Peyer's patch (tissue), 4 donors: ENCODE measurements at regions not wholly inside any gene's neighbourhood (a gene's known extent, or its start where the extent isn't known, plus 50 kb on each side); places are given as distances from the start of the nearest gene placed in this dataset.

Experiments
- POLR2A ChIP-seq, 2 donors: fragments of 450-650 bp; IDR thresholded peaks; one replicate each; pipeline ENCODE4 v1.5.1; 2017; ENCODE audit warnings: antibody characterized with exemption in 2 of 2, mild to moderate bottlenecking in 2 of 2, moderate library complexity in 2 of 2
- TF ChIP-seq, protein P1 (sequence below), 6 experiments: fragments of 450-650 bp in 4 of 6; fragments of 200-600 bp in 2 of 6; sonication (generic) in 1 of 6; IDR thresholded peaks; one replicate each; pipeline ENCODE4 v1.5.1; 2017 to 2019; ENCODE audit warnings: antibody characterized with exemption in 6 of 6, mild to moderate bottlenecking in 3 of 6, moderate library complexity in 1 of 6

DNA sequence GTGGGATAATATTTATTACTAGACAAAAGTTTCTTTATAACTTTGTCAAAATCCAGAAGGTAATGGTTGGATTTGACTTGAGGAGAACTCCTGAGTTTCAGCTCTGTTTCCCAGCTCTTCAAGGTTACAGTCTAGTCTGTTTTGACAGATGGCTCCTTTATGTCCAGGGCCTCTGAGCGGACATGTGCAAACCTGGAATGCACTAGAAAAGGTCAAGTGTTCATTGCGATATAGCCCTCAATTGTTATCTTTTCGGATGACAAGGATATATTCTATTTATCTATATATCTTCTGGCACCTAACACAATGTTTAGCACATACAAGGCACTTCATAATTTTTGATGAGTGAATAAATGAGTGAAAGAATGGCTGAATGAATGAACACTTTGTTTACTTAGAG, 513.2 kb upstream of the GOLIM4 start:
- TF ChIP-seq, protein P1, sequence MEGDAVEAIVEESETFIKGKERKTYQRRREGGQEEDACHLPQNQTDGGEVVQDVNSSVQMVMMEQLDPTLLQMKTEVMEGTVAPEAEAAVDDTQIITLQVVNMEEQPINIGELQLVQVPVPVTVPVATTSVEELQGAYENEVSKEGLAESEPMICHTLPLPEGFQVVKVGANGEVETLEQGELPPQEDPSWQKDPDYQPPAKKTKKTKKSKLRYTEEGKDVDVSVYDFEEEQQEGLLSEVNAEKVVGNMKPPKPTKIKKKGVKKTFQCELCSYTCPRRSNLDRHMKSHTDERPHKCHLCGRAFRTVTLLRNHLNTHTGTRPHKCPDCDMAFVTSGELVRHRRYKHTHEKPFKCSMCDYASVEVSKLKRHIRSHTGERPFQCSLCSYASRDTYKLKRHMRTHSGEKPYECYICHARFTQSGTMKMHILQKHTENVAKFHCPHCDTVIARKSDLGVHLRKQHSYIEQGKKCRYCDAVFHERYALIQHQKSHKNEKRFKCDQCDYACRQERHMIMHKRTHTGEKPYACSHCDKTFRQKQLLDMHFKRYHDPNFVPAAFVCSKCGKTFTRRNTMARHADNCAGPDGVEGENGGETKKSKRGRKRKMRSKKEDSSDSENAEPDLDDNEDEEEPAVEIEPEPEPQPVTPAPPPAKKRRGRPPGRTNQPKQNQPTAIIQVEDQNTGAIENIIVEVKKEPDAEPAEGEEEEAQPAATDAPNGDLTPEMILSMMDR (IDR thresholded peaks at IDR 0.05): no peak
- no peak for TF ChIP-seq POLR2A (IDR thresholded peaks at IDR 0.05)
